ENCODE measurements at regions not wholly inside any gene's neighbourhood (a gene's known extent, or its start where the extent isn't known, plus 50 kb on each side); places are given as distances from the start of the nearest gene placed in this dataset.

GRCh38 chr2:176409671-176410070 lies 140.4 kb downstream of the MTX2 start:
- Histone ChIP-seq H3K4me1 (ENCODE audit: insufficient read depth, low read length) (no peaks in the 10 kb centered on the region), H3K4me3 (ENCODE audit: low read length) (no peak overlapping the region), H3K27me3 (ENCODE audit: insufficient read depth, low read length) (no peaks in the 10 kb centered on the region), H3K36me3 (ENCODE audit: insufficient read depth, low read length) (no peaks in the 10 kb centered on the region), H3K27ac (ENCODE audit: low read depth, low read length) (no peak overlapping the region), H3K9me3 (ENCODE audit: insufficient read depth, low read depth, low read length) (no peaks in the 10 kb centered on the region), H3K9ac (ENCODE audit: low read depth, low read length) (no peak overlapping the region)
- WGBS = 96% methylated on average over 2 of the region's 2 CpGs

GRCh38 chr2:176412136-176412535 lies 142.9 kb downstream of the MTX2 start:
- Histone ChIP-seq H3K27me3 (ENCODE audit: insufficient read depth, low read length) (no peaks in the 10 kb centered on the region), H3K9me3 (ENCODE audit: insufficient read depth, low read depth, low read length) (no peaks in the 10 kb centered on the region)

GRCh38 chr2:176413786-176414185 lies 144.5 kb downstream of the MTX2 start:
- Histone ChIP-seq H3K27me3 (ENCODE audit: insufficient read depth, low read length) (no peaks in the 10 kb centered on the region), H3K36me3 (ENCODE audit: insufficient read depth, low read length) (no peaks in the 10 kb centered on the region), H3K27ac (ENCODE audit: low read depth, low read length) (no peak overlapping the region), H3K4me3 (ENCODE audit: low read length) (no peak overlapping the region), H3K9ac (ENCODE audit: low read depth, low read length) (no peak overlapping the region), H3K4me1 (ENCODE audit: insufficient read depth, low read length) (no peaks in the 10 kb centered on the region), H3K9me3 (ENCODE audit: insufficient read depth, low read depth, low read length) (no peaks in the 10 kb centered on the region)
- WGBS = 95% methylated on average over 3 of the region's 4 CpGs

More at GRCh38 chr2:176412136-176412535, 142.9 kb downstream of the MTX2 start:
- no peak overlapping the region for H3K9ac ChIP-seq (ENCODE audit: low read depth, low read length)
- no peaks in the 10 kb centered on the region for H3K4me1 ChIP-seq (ENCODE audit: insufficient read depth, low read length)
- no peaks in the 10 kb centered on the region for H3K36me3 ChIP-seq (ENCODE audit: insufficient read depth, low read length)
- no peak overlapping the region for H3K27ac ChIP-seq (ENCODE audit: low read depth, low read length)
- no peak overlapping the region for H3K4me3 ChIP-seq (ENCODE audit: low read length)

DNA sequence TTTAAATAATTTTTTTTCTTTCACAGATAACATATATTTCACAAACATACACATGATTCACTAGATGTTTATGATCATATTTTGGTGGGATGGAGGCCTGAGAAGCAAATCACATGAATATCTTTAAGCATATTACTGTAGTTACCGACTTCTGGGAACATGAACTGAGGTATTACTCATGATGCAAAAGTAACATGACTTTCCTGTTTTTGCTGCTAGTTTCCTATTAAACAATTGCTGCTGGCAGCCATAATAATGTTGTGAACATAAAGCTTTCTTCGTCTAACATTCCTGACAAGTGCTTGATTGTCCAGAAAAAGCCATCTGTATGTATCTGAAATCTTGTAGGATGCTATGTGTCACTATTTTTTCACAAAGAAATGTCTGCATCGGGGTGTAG lies 145.4 kb downstream of the MTX2 start:
- Histone ChIP-seq H3K4me1 (ENCODE audit: insufficient read depth, low read length) (no peaks in the 10 kb centered on the region), H3K9me3 (ENCODE audit: insufficient read depth, low read depth, low read length) (no peaks in the 10 kb centered on the region), H3K27ac (ENCODE audit: low read depth, low read length) (no peak overlapping the region), H3K4me3 (ENCODE audit: low read length) (no peak overlapping the region), H3K27me3 (ENCODE audit: insufficient read depth, low read length) (no peaks in the 10 kb centered on the region), H3K36me3 (ENCODE audit: insufficient read depth, low read length) (no peaks in the 10 kb centered on the region), H3K9ac (ENCODE audit: low read depth, low read length) (no peak overlapping the region)
- WGBS = 98% methylated on average over 3 of the region's 3 CpGs

GRCh38 chr2:176415174-176415895 lies 146.1 kb downstream of the MTX2 start:
- no peak overlapping the region for H3K9ac ChIP-seq (ENCODE audit: low read depth, low read length)
- WGBS = 87% methylated on average over 8 of the region's 8 CpGs
- H3K36me3 ChIP-seq (ENCODE audit: insufficient read depth, low read length) = no peaks in the 10 kb centered on the region
- no peaks in the 10 kb centered on the region for H3K27me3 ChIP-seq (ENCODE audit: insufficient read depth, low read length)
- H3K4me1 ChIP-seq (ENCODE audit: insufficient read depth, low read length) = 0 out of 2 replicates have a peak, but pooled peaks cover 4% of the 10 kb centered on the region
- no peak overlapping the region for H3K4me3 ChIP-seq (ENCODE audit: low read length)
- no peak overlapping the region for H3K27ac ChIP-seq (ENCODE audit: low read depth, low read length)
- H3K9me3 ChIP-seq (ENCODE audit: insufficient read depth, low read depth, low read length) = no peaks in the 10 kb centered on the region

- H3K4me3 ChIP-seq (ENCODE audit: low read length) = no peak overlapping the region
- H3K4me1 ChIP-seq (ENCODE audit: insufficient read depth, low read length) = peaks cover 11% of the 10 kb centered on the region; the same call in 1 of the 2 replicates
- no peaks in the 10 kb centered on the region for H3K27me3 ChIP-seq (ENCODE audit: insufficient read depth, low read length)
- 92% methylated on average over 3 of the region's 3 CpGs for WGBS
- no peak overlapping the region for H3K27ac ChIP-seq (ENCODE audit: low read depth, low read length)
- no peaks in the 10 kb centered on the region for H3K9me3 ChIP-seq (ENCODE audit: insufficient read depth, low read depth, low read length)
- no peaks in the 10 kb centered on the region for H3K36me3 ChIP-seq (ENCODE audit: insufficient read depth, low read length)
- no peak overlapping the region for H3K9ac ChIP-seq (ENCODE audit: low read depth, low read length)
Observed at GRCh38 chr2:176415937-176416499, 146.8 kb downstream of the MTX2 start.

DNA sequence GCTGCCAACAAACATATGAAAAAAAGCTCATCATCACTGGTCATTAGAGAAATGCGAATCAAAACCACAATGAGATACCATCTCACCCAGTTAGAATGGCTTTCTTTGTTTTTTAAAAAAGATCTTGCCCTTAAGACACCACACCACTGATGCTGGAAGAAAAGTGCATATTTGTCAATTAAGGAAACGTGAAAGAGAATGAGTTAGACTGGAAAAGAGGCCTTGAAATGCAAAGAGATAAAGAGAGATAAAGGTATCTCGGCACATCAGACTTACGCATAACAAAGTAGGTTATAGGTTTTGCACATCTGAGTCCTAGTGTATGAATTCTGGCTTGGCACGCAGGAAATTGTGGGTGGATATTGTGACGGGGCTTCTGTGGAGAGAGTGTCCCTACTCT lies 149.5 kb downstream of the MTX2 start:
- Histone ChIP-seq H3K27ac (ENCODE audit: low read depth, low read length) (no peak overlapping the region), H3K4me1 (ENCODE audit: insufficient read depth, low read length) (peaks cover 18% of the 10 kb centered on the region), H3K9ac (ENCODE audit: low read depth, low read length) (no peak overlapping the region), H3K4me3 (ENCODE audit: low read length) (no peak overlapping the region), H3K27me3 (ENCODE audit: insufficient read depth, low read length) (no peaks in the 10 kb centered on the region), H3K36me3 (ENCODE audit: insufficient read depth, low read length) (no peaks in the 10 kb centered on the region), H3K9me3 (ENCODE audit: insufficient read depth, low read depth, low read length) (no peaks in the 10 kb centered on the region)
- WGBS = 86% methylated on average over 5 of the region's 6 CpGs

DNA sequence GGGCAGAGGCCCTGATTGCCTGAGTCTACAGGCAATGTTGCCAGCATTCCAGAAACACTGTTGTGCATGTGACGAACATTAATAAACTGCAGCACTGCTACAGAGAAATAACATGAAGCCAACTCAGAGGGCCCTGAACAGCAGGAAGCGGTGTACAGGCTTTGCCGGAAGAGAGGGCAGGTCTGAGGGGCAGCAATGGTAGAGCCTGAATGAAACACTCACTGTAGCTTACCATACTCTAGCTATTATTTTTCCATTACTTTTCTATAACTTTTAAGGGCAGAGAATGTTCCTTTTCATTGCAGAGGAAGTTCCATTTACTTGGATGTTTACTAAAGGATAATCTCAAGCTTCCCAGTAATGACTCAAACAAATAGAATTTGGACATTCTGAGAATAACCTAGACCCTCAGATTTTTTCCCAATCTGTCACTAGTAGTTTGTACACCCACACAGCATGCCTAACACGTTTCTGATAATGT lies 150.4 kb downstream of the MTX2 start:
- Histone ChIP-seq H3K27ac (ENCODE audit: low read depth, low read length) (no peak overlapping the region), H3K4me3 (ENCODE audit: low read length) (no peak overlapping the region), H3K36me3 (ENCODE audit: insufficient read depth, low read length) (no peaks in the 10 kb centered on the region), H3K9me3 (ENCODE audit: insufficient read depth, low read depth, low read length) (no peaks in the 10 kb centered on the region), H3K27me3 (ENCODE audit: insufficient read depth, low read length) (no peaks in the 10 kb centered on the region), H3K4me1 (ENCODE audit: insufficient read depth, low read length) (peaks cover 24% of the 10 kb centered on the region), H3K9ac (ENCODE audit: low read depth, low read length) (no peak overlapping the region)
- 88% methylated on average over 4 of the region's 4 CpGs for WGBS

GRCh38 chr2:176421297-176422050 lies 152.2 kb downstream of the MTX2 start:
- WGBS = 94% methylated on average over 5 of the region's 5 CpGs
- Histone ChIP-seq H3K27me3 (ENCODE audit: insufficient read depth, low read length) (no peaks in the 10 kb centered on the region), H3K27ac (ENCODE audit: low read depth, low read length) (no peak overlapping the region), H3K4me3 (ENCODE audit: low read length) (no peak overlapping the region), H3K36me3 (ENCODE audit: insufficient read depth, low read length) (no peaks in the 10 kb centered on the region), H3K9me3 (ENCODE audit: insufficient read depth, low read depth, low read length) (no peaks in the 10 kb centered on the region), H3K4me1 (ENCODE audit: insufficient read depth, low read length) (peaks cover 30% of the 10 kb centered on the region), H3K9ac (ENCODE audit: low read depth, low read length) (no peak overlapping the region)

DNA sequence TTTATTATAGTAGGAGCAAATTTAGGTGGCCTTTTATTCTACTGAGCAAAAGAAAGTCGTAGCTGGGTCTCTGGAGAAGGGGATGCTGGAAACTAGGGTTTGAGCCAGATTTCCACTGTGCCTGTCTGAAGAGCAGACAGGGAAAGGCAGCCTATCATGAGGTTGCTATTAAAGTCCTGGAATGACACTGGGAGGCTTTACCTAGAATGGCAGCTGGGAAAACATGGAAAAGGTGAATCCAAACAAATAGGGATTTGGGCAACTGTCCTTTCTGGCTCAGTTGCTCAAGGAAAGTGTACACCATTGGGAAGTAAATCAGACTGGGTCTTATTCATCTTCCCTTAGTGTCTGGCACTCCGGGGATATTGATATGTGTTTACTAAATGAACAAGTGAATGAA lies 154.6 kb downstream of the MTX2 start:
- H3K4me1 ChIP-seq (ENCODE audit: insufficient read depth, low read length) = peaks cover 30% of the 10 kb centered on the region
- H3K4me3 ChIP-seq (ENCODE audit: low read length) = no peak overlapping the region
- H3K36me3 ChIP-seq (ENCODE audit: insufficient read depth, low read length) = no peaks in the 10 kb centered on the region
- no peaks in the 10 kb centered on the region for H3K27me3 ChIP-seq (ENCODE audit: insufficient read depth, low read length)
- WGBS = 46% methylated on average over 2 of the region's 2 CpGs
- H3K9me3 ChIP-seq (ENCODE audit: insufficient read depth, low read depth, low read length) = no peaks in the 10 kb centered on the region
- H3K9ac ChIP-seq (ENCODE audit: low read depth, low read length) = no peak overlapping the region
- H3K27ac ChIP-seq (ENCODE audit: low read depth, low read length) = no peak overlapping the region

DNA sequence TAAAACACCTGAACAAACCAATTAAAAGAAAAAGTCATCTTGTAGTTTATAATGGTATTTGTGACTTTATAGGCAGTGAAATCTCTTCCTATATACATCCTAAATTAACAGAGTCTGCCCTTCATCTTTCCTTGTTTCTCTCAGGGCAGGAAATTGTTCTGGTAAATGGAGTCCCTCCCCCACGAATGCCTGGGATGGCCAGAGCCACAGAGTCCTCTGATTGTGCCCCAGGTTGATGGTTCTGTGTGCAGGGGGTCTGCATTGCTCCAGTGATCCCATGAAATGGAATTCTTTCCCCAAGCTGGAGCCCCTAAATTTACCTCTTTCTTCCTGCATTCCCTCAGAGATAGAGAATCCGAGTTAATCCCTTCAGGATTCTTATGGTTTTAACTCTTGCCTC lies 155.5 kb downstream of the MTX2 start:
- 31% methylated on average over 2 of the region's 2 CpGs for WGBS
- Histone ChIP-seq H3K4me1 (ENCODE audit: insufficient read depth, low read length) (peaks cover 30% of the 10 kb centered on the region), H3K4me3 (ENCODE audit: low read length) (no peak overlapping the region), H3K27me3 (ENCODE audit: insufficient read depth, low read length) (no peaks in the 10 kb centered on the region), H3K9ac (ENCODE audit: low read depth, low read length) (no peak overlapping the region), H3K27ac (ENCODE audit: low read depth, low read length) (no peak overlapping the region), H3K9me3 (ENCODE audit: insufficient read depth, low read depth, low read length) (no peaks in the 10 kb centered on the region), H3K36me3 (ENCODE audit: insufficient read depth, low read length) (no peaks in the 10 kb centered on the region)

Measured in HUES64 (cell line).